ENCODE measurements at regions not wholly inside any gene's neighbourhood (a gene's known extent, or its start where the extent isn't known, plus 50 kb on each side); places are given as distances from the start of the nearest gene placed in this dataset.

DNA sequence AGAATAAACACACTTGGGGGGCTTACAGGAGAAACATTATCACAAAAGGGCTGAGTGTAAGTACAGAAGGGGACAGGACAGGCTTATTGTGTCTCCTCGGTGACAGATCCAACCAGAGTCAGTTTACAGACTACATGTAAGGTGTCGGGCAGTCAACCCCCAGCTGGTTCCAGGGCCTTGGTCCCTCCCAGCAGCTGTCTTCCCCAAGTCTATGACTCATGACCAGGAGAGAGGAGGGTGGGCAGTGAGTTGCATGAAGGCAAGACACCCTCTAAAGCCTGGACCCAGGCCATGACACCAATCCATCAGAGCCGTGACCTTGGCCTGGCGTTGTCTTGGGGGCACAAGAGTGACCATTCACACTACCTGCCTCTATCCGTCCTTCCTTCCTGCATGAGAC is 276.2 kb upstream of the CCL2 start:
- no peak for TF ChIP-seq EP300 (IDR thresholded peaks at IDR 0.05)
- TF ChIP-seq, protein P1, sequence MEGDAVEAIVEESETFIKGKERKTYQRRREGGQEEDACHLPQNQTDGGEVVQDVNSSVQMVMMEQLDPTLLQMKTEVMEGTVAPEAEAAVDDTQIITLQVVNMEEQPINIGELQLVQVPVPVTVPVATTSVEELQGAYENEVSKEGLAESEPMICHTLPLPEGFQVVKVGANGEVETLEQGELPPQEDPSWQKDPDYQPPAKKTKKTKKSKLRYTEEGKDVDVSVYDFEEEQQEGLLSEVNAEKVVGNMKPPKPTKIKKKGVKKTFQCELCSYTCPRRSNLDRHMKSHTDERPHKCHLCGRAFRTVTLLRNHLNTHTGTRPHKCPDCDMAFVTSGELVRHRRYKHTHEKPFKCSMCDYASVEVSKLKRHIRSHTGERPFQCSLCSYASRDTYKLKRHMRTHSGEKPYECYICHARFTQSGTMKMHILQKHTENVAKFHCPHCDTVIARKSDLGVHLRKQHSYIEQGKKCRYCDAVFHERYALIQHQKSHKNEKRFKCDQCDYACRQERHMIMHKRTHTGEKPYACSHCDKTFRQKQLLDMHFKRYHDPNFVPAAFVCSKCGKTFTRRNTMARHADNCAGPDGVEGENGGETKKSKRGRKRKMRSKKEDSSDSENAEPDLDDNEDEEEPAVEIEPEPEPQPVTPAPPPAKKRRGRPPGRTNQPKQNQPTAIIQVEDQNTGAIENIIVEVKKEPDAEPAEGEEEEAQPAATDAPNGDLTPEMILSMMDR (IDR thresholded peaks at IDR 0.05), result no peak

All from gastroesophageal sphincter (tissue), 3 donors.